ENCODE measurements at regions not wholly inside any gene's neighbourhood (a gene's known extent, or its start where the extent isn't known, plus 50 kb on each side); places are given as distances from the start of the nearest gene placed in this dataset.

DNA sequence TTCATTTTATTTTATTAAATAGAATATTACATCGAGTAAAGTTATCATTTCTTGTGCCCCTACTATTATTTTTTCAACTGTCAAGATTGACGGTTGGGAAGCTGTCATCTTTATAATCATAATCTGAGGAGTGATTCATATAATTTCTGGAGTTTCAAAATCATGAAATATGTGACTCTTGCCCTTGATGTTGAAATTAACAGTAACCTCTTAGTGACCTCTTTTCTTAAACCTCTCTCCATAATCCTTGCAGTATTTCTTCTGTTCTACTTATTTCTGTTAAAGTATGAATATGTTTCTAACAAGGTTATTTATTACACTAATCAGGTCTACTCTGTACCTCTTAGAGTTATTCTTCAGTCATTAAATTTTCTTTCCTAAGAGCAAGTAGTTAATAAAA lies 663.8 kb downstream of the LIG4 start:
- no peak for DNase-seq

DNA sequence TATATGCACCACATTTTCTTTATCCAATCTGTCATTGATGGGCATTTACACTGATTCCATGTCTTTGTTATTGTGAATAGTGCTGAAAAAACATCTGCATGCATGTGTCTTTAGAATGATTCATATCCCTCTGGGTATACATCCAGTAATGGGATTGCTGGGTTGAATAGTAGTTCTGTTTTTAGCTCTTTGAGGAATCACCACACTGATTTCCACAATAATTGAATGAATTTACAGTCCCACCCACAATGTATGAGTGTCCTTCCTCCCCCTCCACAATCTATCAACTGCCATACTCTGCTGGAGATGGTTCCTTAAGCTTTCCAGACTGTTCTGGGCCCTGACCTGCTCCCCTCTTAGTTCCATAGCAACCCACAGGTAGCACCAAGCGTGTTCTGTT lies 667.0 kb downstream of the LIG4 start:
- no peak for DNase-seq

DNA sequence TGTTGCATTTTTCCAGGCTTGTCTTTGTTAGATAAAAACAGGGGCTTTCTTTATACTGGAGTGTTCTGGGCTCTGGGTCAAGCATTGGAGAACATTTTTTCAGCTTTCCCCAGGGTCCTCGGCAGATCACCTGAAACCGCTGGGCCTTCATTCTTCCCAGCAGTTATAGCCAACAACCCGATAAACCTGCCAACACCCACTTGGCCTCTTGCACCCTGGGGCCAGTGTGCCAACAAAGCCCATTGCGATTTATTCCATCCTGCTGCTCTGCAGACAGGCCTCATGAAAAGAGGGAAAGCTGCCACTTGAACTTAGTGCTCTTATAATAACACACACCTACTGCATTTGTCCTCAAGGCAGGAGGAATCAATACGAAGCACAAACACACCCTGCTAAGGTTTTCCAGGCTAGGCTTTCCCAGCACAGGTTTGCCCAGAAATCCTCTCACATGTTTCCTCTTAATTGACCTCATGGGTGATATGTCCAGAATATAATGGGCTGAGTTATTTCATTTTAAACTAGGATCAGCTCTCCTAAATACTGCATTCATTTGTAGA lies 669.3 kb downstream of the LIG4 start:
- no peak for DNase-seq

DNA sequence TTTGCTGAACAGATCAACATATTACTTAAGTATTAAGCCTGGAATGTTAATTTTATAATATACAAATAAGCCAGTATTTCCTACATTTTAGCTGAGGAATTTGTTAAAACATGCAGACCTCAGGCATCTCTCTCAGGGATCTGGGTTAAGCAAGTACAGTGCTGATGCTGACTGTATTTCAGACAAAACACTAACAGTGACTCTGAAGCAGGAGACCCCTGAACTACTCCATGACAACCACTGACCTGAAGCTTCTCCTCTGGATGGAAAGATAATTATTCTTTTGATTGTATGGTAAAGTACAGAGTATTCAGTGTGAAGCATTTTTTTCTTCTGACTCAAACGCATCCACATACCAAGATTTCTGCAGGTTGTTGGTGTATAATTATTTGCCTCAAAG lies 680.8 kb downstream of the LIG4 start:
- DNase-seq = no peak

DNA sequence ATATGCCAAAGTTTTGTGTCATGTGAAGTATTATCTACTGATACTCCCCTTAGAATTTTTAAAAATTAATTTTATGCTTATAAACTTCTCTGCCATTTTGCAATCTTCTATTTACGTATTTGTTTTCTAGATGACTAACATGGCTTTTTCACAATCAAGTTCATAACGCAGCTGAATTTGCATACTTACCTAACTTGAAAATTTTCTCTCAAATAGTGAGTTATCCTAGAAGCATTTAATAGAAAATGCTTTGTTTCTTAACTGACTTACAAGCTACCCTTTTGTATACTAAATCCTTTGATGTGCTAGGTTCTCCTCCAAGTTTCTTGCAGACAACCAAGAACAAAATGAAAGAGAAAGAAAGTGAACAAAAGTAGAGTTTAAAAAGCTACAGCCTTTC lies 683.5 kb downstream of the LIG4 start:
- no peak for DNase-seq

DNA sequence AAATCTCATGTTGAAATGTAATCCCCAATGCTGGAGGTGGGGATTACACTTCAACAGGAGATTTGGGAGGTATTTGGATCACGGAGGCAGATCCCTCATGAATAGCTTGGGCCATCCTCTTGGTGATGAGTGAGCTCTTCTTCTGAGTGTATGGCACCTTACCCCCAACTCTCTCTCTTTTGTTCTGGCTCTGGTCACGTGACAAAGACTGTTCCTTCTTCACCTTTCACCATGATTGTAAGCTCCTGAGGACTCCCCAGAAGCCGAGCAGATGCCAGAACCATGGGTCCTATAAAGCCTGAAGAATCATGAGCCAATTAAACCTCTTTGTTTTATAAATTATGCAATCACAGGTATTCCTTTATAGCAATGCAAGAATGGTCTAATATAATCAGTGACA lies 684.2 kb downstream of the LIG4 start:
- no peak for DNase-seq

DNA sequence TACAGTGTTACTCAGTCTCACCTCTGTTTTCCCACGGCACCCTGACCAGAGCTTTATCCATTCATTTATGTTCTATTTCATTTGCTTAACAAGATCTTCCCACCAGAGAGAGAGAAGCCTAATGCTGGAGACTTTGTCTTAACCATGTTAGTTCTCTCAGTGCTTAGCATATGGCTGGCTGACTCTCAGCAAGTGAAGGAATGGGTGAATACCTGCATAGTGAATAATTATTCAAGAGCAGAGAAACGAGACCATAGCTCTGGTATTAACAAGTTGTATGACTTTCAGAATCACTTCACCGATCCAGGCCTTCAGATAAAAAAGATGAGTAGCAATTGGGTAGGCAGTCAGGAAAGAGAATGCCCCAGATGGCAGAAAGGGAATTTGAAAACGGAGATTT lies 686.3 kb downstream of the LIG4 start:
- DNase-seq = no peak

DNA sequence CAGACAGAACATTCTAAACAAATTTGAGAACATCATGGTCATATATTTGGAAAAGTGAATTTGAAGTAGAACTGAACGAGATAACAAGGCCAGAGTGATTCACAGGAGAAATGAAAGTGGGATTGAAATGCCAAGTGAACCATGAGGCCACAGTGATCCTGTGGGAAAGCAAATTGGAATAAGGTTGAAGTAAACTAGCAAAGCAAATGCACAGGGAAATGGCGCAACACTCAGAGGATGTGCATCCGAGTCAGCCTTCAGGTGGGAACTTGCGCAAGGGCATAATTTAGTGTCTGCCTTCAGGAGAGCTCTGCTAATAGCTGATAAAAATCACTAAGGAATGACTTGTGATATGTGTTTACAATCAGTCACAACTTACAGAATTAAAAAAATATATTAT lies 696.6 kb downstream of the LIG4 start:
- no peak for DNase-seq

DNA sequence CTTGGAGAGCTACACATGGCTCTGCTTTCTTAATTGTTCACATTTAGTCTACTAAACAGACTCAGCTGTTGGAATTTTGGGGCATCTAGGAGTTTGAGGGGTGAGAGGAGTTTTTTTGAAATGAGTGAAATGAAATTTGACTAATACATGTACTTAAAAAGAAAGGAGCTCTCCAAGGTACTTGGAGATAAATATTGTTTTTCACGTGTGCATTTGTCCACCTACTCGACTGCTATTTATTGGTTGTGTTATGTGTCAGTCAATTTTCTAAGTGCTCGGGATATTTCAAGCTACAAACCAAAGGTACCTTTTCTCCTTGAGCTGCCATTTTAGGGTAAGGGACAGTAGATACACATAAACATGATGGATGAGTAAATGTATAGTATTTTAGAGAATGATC lies 697.0 kb downstream of the LIG4 start:
- DNase-seq = no peak

DNA sequence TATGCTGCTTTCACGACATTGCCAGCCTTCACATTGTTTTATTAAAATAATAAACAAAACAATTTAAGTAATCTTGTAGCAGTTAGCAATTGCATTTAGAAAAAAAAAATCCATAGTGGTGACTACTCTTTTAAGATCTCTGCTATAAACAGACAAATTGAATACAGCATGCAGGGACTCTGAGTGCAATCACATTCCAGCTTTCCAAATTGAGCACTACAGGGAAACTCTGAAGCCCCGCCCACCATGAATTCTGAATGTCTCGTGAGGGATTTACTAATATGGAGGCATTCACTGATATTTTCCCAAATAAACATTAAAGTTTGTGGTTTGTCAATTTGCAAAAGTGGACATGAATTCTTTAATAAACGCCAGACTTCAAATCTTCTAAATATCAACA lies 698.8 kb downstream of the LIG4 start:
- DNase-seq = no peak

DNA sequence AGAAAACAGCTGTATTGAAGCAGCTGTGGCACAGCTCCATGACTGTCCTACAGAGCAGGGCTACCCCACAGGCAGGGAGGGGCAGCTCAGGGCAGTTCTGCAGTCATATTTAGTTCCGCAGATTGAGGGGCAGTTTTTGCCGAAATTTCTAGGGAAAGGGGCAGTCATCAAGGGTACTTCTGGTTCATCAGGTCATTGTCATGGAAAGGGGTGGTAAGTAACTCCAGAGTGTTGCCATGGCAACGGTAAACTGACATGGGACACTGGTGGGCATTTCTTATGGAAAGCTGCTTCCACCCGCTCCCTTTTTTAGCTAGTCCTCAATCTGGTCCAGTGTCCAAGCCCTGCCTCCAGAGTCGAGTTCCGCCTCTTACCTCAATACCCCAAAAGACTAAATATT lies 702.8 kb downstream of the LIG4 start:
- no peak for DNase-seq

DNA sequence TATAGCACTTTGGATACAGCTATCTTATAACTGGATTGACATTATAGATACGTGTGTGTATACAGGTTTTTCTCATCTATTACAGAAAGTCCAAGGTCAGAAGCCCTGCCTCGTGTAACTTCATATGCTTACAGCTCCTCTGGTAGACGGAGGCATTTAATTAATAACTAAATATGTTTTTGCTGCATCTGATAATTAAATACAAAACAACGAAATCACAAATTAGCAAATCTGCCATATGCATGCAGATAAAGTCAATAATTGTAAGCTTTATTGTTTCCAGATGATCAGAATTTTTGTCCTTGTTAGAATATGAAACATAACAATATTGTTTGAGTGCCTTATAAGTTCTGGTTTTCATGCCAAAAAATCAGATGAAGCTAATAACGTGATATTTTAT lies 717.7 kb downstream of the LIG4 start:
- no peak for DNase-seq

DNA sequence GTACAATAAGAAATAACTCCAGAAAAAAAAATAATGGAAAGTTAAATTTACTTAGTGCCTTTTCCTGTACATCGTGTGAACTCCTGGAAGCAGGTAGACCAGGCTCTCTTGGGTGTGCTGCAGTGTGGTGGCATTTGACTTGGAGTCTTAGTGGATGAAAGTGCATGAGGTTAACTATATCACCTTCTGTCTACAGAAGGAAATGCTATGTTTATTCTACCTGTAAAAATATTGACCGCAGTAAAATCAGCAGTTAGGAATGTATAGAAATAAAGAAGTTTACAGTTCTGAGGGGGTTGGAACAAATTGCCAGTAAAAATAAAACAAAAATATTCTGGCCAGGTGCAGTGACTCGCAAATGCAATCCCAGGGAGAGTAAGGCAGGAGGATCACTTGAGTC lies 722.1 kb downstream of the LIG4 start:
- DNase-seq = no peak

DNA sequence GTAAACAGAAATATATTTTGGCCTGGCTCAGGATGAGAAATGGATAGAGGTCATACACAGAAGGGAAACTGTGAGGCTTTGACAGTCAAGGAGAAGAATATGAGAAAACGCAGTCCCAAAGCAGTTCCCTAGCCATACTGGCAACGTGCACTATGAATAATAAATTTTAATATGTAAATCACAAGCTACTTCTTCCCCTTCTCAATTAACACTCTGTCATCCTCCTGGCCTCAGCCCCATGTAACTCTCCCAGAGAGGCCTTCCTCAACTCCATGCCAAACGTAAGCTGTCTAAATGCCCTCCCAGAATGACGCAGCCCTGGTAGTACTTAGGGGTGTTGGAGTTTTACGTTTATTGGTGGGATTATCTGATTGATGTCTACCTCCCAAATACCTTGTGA lies 732.6 kb downstream of the LIG4 start:
- DNase-seq = no peak

DNA sequence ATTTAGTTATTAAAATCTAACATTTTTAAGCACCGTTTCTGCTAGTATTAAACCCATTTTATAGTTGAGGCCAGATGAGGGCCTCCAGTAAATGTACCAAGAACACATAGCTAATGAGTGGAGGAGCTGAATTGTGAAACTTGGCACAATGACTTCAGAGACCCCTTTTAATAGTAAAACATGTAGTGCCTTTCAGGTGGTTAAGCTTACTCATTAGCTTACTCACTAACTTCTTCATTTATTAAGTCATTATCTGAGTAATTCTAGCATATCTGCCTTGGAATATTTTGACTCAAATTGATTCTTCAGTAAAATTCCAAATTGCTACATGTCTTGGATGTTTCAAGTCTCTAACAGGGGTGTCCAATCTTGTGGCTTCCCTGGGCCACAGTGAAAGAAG lies 735.2 kb downstream of the LIG4 start:
- no peak for DNase-seq

DNA sequence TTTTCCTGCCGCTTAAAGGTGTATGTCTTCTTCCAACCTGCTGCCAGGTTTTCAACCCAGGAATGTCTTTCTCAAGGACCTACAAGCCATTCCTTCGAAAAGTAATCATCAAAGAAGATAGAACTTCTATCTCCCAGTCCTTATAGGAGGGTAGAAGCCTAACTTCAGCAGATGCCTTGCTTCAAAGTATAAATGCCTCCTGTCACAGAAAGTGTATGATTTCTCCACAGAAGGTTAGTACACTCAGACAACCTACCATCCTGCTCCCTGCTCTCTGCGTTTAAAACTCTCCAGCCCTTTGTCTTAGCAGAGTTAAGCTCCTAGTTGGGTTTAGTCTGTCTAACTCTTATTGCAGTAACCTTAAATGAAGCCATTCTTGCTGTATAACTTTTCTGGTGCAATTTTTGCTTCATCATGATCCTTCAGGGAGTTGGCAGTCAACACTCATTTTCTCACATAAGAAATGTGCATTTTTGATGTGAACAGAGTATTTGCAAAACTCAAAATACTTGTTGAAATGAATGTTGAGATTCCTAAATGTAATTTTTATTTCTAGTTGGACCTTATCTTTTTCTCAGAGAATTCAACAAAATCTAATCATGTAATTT lies 737.5 kb downstream of the LIG4 start:
- no peak for DNase-seq

DNA sequence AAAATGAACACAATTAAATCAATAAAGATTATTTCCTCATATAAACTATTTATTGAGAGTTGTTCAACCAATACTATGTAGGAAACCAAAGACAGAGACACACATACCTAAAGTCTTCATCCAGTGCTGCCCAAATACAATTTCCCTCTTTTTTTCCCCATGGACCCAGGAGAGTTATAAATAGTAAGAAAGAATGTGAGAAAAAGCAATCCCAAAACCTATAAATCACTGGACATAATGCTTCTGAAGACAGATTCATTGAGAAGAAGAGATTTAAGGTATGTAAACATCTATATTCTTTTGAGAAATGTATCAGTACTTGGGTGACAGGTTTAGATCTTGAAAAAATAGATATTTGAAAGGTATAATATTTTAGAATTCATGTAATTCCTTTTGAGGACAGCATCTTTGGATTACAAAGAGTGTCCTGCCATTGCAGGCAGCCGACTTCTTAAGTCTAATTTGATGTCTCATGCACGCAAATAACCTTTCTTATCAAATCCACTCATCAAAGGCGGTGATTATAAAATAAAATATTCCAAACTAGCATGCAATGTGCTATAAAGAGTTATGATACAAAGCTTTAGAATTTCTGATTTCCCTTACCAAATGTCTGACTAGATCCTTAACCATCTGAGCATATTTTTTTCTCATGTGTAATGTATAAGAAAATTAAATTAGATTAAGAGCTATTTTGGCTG lies 739.4 kb downstream of the LIG4 start:
- DNase-seq = no peak

DNA sequence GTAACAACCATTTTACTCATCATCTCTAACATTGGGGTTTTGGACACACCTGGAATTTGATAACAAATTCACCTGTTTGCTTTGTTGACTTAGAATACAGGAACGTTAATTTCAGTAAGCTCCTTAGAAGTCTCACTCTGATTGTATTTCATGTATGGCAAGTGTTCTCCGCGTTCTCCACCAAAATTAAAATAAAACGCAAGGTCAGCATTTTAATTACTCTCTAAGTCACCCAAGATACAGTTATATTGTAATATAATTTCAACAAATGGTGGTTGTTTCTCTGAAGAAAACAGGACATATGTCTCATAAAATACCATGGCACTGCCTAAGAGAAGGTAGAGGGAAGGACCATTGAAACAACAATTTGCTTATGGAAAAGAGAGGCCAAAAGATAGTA lies 742.1 kb downstream of the LIG4 start:
- DNase-seq = no peak

DNA sequence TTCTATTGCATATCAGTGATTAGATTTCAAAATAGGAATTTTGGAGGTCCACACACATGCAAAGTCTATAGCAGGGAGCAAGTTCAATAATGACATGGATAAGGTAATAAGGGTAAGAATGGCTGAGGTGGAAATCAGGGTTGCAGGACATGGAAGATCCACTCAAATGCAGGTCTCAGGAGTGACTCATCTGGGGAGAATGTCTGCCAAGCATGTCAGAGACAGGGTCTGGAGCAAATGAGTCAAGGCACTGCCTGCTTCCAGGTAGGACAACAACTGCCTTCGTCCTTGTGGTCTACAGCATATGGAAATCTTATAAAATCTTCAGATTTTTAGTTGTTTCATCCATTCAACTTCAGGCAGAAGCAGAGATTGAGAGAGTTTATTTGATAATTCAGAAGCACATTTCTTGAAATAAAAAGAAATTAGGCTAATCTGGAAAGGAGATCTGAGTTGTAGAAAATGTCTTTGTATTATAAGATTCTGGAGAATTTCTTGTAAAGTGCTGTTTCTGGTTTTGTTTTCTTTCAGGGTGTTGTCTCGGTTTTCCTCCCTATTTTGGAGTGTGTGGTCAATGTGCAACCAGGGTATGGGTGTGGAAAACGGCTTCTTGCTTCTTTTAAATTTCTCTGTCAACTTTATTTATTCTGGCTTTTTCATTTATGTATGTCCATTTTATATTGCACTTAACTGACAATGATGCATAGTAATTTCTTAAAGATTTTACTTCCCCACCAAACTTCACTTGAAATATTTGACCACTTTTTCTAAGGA lies 748.8 kb downstream of the LIG4 start:
- no peak for DNase-seq

DNA sequence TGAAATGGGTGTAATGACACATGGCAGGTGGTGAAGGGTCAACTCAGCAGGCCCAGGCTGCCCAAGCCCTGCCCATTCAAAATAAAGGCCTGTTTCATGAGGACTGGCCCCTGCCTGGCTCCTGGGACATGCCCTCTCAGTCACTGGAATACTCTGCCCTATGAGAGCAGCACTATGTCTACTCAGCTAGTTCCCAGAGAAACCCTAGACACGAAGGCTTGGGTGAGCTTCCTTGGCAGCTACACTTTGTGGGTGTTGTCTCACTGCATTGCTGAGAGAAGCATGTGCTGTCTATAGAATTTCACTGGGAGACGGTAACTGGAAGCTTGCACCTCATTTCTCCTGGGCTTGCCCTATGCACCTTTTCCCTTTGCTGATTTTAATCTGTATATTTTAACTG lies 752.8 kb downstream of the LIG4 start:
- no peak for DNase-seq

DNA sequence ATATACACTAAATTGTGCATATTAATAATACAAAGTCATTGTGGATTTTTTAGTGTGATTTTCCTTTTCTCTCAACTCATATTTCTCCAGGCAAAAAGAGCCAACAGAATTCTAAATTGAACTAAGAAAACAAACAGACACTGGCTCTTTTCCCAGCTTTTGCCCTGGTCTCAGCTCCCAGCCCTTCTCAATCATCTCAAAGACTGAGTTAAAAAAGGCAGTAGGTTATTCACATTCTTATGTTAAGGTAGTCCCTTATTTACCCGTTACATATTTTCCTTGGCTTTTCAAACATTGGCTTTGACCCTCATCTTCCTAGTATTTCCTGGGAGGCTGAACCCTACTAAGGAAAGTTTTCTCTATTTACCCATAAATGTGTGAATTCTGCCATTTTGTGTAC lies 753.6 kb downstream of the LIG4 start:
- no peak for DNase-seq

DNA sequence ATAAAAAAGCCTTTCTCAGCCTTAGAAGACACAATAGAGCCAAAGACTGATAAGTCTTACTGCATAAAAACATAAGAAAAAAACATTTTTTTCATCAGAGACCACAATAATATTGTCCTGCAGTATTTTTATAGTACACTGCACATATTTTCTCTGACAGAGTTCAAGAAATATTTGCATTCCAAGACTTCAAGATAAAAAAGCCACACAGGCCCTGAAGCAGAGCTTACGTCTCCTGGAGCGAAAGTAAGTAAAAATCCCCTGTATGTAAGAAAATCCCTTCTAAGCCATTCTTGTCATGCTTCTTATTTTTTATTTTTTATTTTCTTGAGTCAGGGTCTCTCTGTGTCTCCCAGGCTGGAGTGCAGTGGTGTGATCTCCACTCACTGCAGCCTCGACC lies 755.9 kb downstream of the LIG4 start:
- DNase-seq = no peak

DNA sequence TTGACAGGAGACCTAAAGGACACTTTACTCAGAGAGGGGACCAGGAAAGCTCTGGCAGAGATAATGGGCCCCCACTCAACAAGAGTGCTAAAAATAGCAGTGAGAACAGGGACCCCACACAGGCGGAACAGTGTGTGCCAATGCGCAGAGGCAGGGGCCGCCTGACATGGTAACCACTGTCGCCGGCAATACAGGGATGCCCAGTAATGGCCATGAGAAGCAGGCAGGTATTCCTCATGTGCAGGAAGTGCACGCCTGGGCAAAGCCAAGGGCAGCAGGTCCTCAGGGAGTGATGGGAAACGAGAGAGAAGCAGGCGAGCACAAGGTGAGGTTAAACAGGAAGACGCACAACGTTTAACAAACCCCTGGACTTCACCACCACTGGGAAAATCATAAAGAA lies 757.1 kb downstream of the LIG4 start:
- DNase-seq = no peak

DNA sequence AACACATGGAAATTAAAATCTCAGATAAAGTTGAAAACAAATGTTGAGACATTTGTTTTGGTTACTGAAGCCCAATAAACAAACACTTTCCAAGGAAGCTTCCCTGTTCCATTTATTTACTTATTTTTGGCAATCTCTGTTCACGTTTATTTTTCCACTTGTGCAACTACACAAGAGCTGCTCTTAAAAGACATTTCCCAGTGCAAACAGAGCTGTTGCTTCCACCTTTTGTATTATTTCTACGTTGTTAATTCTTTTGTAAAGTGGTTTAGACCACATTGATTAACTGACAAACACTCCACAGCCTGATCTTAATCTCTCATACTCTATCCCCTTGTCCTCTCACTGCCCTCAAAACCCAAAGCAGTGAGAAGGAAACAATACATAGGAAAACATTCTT lies 757.6 kb downstream of the LIG4 start:
- no peak for DNase-seq
